GM12891 (cell line): ENCODE measurements at regions not wholly inside any gene's neighbourhood (a gene's known extent, or its start where the extent isn't known, plus 50 kb on each side); places are given as distances from the start of the nearest gene placed in this dataset.
"Not testable (repeated sequence)": the region's sequence is repeated elsewhere in the genome, so short reads cannot be mapped to it uniquely, and the experiment has no call there.

ENCODE experiments used
- DNase-seq: peaks from one replicate; pipeline ENCODE4 v3.0.0; 2011; ENCODE audit warnings: low spot score; ENCODE audit not compliant: insufficient read length
- FAIRE-seq: peaks from 2 replicates; lab custom pipeline; 2011; peaks lifted over from hg19 to GRCh38; lab: Jason Lieb, UNC
- PAX5 ChIP-seq: IDR thresholded peaks from 2 replicates; pipeline ENCODE4 v1.6.1; 2011; ENCODE audit warnings: low read length, moderate library complexity, mild to moderate bottlenecking; ENCODE audit not compliant: insufficient read depth, severe bottlenecking
- POLR2A ChIP-seq: IDR thresholded peaks from 2 replicates; pipeline ENCODE4 v1.6.1; 2011; ENCODE audit warnings: low read depth, low read length, control low read depth
- POLR2AphosphoS5 ChIP-seq: IDR thresholded peaks from 2 replicates; pipeline ENCODE4 v1.6.1; 2011; ENCODE audit warnings: low read depth, low read length, control low read depth
- POU2F2 ChIP-seq: IDR thresholded peaks from 2 replicates; pipeline ENCODE4 v1.6.1; 2011; ENCODE audit warnings: low read depth, mild to moderate bottlenecking, control low read depth, low read length, moderate library complexity
- SPI1 ChIP-seq: IDR thresholded peaks from 2 replicates; pipeline ENCODE4 v1.6.1; 2011; ENCODE audit warnings: low read depth, low read length, control low read depth
- TAF1 ChIP-seq: IDR thresholded peaks from 2 replicates; pipeline ENCODE4 v1.6.1; 2011; ENCODE audit warnings: low read depth, low read length, control low read depth

- FAIRE-seq: no peak
- TF ChIP-seq POU2F2 (no peak), PAX5 (no peak), TAF1 (no peak), POLR2AphosphoS5 (no peak), SPI1 (no peak), POLR2A (no peak)
- DNase-seq: no peak
Measured at GRCh38 chr3:118803096-118803476, 231.6 kb downstream of the IGSF11 start.

GRCh38 chr3:118805007-118805406, 229.6 kb downstream of the IGSF11 start:
- FAIRE-seq (no peak), DNase-seq (no peak)
- no peak for TF ChIP-seq TAF1
- no peak for TF ChIP-seq POLR2AphosphoS5
- TF ChIP-seq POLR2A: no peak
- TF ChIP-seq PAX5: no peak
- TF ChIP-seq SPI1: no peak
- no peak for TF ChIP-seq POU2F2

- TF ChIP-seq TAF1 (no peak), POLR2A (no peak), SPI1 (no peak), POU2F2 (no peak), POLR2AphosphoS5 (no peak), PAX5 (no peak)
- DNase-seq: no peak
- no peak for FAIRE-seq
Measured at GRCh38 chr3:118806423-118806822, 228.2 kb downstream of the IGSF11 start.

GRCh38 chr3:118807349-118807748, 227.3 kb downstream of the IGSF11 start:
- not testable (repeated sequence) for FAIRE-seq, DNase-seq

- FAIRE-seq (no peak), DNase-seq (no peak)
- no peak for TF ChIP-seq SPI1
- TF ChIP-seq POLR2A: no peak
- no peak for TF ChIP-seq PAX5
- no peak for TF ChIP-seq POLR2AphosphoS5
- TF ChIP-seq TAF1: no peak
- no peak for TF ChIP-seq POU2F2
Measured at GRCh38 chr3:118808723-118809122, 225.9 kb downstream of the IGSF11 start.

DNA sequence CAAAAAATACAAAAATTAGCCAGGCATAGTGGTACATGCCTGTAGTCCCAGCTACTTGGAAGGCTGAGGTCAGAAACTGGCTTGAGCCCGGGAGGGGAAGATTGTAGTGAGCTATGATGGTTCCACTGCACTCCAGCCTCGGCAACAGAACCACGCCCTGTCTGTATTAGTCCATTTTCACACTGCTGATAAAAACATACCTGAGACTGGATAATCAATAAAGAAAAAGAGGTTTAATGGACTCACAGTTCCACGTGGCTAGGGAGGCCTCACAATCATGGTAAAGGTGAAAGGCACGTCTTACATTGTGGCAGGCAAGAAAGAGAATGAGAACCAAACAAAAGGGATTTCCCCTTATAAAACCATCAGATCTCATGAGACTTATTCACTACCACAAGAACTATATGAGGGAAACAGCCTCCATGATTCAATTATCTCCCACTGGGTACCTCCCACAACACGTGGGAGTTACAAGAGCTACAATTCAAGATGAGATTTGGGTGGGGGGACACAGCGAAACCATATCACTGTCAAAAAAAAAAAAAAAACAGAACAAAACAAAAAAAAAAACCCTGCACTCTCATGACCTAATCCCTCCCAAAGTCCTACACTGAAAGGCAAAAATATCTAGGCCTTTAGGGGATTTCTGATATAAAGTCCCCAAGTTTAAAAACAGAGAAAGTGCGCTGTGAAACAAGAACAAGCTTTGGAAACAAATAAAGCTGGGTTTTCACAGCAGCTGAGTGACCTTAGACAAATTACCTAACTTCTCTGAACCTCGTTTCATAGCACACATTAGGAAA, 224.7 kb downstream of the IGSF11 start:
- TF ChIP-seq POU2F2 (no peak), SPI1 (no peak), POLR2A (no peak), PAX5 (no peak), POLR2AphosphoS5 (no peak), TAF1 (no peak)
- FAIRE-seq (no peak), DNase-seq (no peak)

- DNase-seq: no peak
- FAIRE-seq: no peak
- TF ChIP-seq POU2F2 (no peak), SPI1 (no peak), POLR2AphosphoS5 (no peak), TAF1 (no peak), PAX5 (no peak), POLR2A (no peak)
Measured at GRCh38 chr3:118810499-118811035, 224.1 kb downstream of the IGSF11 start.

- DNase-seq (no peak), FAIRE-seq (no peak)
- no peak for TF ChIP-seq POU2F2
- no peak for TF ChIP-seq POLR2A
- TF ChIP-seq SPI1: no peak
- TF ChIP-seq TAF1: no peak
- TF ChIP-seq POLR2AphosphoS5: no peak
- TF ChIP-seq PAX5: no peak
Measured at GRCh38 chr3:118811236-118811732, 223.4 kb downstream of the IGSF11 start.

DNA sequence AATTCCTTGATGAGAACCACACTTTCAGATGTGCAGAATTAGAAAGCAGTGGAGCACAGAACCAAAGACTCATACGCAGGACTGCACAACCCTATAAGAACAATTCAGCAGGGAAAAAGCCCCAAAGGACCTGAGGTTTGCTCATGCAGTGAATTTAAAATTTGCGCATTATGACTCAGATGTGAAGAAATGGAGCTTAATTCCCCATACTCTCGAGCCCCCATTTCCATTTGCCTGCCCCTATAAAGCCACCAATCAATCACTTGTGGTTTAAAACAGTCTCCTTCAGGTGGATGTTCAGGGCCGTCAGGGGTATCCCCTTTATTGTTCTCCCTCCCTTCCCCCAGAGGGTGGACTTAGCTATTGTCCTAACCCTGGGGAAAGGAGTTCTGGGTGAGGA, 221.2 kb downstream of the IGSF11 start:
- DNase-seq (no peak), FAIRE-seq (no peak)
- no peak for TF ChIP-seq POLR2A
- TF ChIP-seq SPI1: no peak
- TF ChIP-seq POLR2AphosphoS5: no peak

DNA sequence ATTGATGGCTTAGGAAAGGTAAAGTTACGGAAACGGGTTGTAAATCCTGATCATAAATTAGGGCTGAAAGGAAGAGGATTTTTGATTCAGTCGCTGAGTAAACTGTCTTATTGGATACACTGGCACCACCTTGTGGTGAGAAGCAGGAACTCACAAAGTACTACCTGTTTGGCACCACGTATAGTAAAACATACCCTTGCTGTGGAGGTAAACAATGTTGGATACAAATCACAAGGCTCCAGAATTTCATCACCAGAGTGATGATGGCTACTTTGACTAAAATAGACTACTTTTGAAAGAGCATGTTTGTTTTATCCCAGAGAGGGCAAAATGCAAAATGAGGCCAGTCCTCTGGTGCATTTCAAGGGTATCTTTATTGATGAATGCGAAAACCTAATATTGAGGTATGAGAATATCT, 216.9 kb downstream of the IGSF11 start:
- TF ChIP-seq POU2F2: no peak
- TF ChIP-seq SPI1: no peak
- TF ChIP-seq PAX5: no peak
- no peak for TF ChIP-seq POLR2A
- no peak for TF ChIP-seq TAF1
- no peak for TF ChIP-seq POLR2AphosphoS5
- FAIRE-seq (peak; percentile 91), DNase-seq (peak; percentile 11)
